ENCODE measurements at regions not wholly inside any gene's neighbourhood (a gene's known extent, or its start where the extent isn't known, plus 50 kb on each side); places are given as distances from the start of the nearest gene placed in this dataset.

DNA sequence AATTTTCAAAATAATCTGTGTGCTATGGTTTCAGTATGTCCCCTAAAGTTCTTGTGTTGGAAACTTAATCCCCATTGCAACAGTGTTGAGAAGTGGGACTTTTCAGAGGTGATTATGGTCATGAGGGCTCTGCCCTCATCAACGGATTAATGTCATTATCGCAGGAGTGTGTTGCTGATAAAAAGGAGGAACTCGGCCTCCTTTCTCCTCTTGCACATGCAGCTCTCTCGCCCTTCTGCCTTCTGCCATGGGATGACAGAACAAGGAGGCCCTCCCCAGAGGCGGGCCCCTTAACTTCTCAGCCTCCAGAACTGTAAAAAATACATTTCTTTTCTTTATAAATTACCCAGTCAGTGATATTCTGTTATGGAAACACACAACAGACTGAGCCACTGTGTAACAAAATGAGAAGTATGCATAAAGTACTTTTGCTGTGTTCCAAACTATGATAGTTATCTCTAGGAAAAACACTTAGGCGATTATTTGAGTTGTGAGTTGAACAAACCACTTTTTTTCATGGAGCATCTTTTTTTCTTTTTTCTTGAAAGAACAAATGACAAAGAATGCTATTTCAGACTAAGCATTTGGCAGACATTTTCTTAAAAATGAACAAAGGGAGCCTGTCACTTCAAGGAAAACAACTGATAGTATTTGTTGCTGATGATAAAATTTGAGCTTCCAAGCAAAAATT is 134.8 kb upstream of the FUT8 start:
- TF ChIP-seq POLR2A (IDR thresholded peaks at IDR 0.05; ENCODE audit: low read depth) (no peak), CTCF (IDR thresholded peaks at IDR 0.05) (no peak), POLR2AphosphoS5 (IDR thresholded peaks at IDR 0.05) (no peak)

Measured in esophagus muscularis mucosa (tissue), 3 donors.